Activated CD4-positive, CD25-positive, alpha-beta regulatory T cell treated with anti-CD3 and anti-CD28 coated beads, Interleukin-2, amount 50 U/mL, for 72 hours (primary cell): ENCODE measurements at regions not wholly inside any gene's neighbourhood (a gene's known extent, or its start where the extent isn't known, plus 50 kb on each side); places are given as distances from the start of the nearest gene placed in this dataset.
"Not testable (repeated sequence)": the region's sequence is repeated elsewhere in the genome, so short reads cannot be mapped to it uniquely, and the experiment has no call there.

Experiments used
- DNase-seq: peaks from one replicate; pipeline ENCODE4 v3.0.0; 2021

DNA sequence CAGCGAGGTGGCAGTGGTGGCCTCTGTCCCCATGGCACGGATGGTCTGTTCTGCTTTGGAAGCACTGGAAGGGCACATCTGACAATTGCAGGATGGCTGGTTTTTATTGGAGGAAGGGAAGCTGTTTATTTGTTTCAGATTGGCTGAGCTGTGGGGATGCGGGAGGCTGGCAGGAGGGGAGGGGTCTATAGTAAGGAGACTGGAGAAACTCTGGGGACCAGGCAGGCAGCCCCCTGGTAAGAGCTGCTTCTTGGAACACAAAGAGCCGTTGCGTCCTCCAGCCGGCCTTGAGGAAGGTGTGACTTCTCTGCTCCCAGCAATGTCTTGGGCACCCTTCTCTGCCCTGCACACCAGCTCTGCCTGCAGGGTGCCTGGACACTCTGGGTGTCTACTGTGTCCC is 85.1 kb upstream of the SPDYE9 start:
- not testable (repeated sequence) for DNase-seq

DNA sequence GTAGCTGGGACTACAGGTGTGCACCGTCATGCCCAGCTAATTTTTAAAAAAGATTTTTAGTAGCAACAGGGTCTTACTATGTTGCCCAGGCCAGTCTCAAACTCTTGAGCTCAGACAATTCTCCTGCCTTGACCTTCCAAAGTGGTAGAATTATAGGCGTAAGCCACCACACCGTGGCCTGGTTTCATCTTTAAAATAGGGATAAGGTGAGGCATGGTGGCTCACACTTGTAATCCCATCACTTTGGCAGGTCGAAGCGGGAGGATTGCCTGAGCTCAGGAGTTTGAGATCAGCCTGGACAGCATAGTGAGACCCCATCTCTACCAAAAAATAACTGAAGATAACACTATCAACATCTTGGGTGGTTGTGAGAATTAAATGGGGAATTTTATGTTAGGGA is 84.6 kb upstream of the SPDYE9 start:
- not testable (repeated sequence) for DNase-seq

DNA sequence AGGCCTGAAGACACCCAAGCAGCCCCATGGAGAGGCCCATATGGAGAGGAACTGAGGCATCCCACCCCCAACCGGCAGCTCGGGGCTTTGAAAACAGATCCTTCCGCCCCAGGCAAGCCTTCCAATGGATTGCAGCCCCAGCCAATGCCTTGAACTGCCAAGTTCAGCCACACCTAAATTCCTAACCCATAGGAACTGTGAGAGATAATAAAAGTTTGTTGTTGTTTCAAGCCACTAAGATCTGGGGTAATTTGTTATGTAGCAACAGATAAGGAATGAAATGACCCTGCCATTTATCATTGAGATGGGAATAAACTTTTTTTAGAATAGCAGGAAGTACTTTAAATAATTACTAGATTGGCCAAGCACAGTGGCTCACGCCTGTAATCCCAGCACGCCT is 80.3 kb upstream of the SPDYE9 start:
- not testable (repeated sequence) for DNase-seq

- DNase-seq, result not testable (repeated sequence)
Observed at GRCh38 chr7:73162680-73163079, 76.8 kb upstream of the SPDYE9 start.

DNA sequence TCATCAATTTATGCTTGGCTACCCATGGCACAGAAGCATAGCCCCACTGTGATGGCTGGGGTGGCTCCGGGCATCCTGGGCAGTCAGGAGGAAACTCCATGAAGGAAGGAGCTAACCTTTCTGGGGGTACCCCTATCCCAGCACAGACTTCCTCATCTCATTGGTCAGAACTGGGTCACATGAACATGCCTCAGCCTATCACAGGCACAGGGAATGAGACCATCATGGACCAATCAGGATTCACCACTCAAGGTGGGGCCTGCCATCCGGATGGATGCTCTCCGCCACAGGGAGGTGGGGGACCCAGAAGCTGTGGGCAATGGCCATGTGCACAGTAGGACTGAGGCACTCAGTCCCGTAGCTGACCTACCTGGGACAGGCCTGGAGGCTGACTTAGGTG is 75.9 kb upstream of the SPDYE9 start:
- not testable (repeated sequence) for DNase-seq

- DNase-seq, result not testable (repeated sequence)
Observed at GRCh38 chr7:73157169-73157661, 71.4 kb upstream of the SPDYE9 start.

GRCh38 chr7:73156510-73157168 is 70.8 kb upstream of the SPDYE9 start:
- not testable (repeated sequence) for DNase-seq

- DNase-seq, result peak; percentile 81
Observed at GRCh38 chr7:73154586-73155038, 68.8 kb upstream of the SPDYE9 start.

DNA sequence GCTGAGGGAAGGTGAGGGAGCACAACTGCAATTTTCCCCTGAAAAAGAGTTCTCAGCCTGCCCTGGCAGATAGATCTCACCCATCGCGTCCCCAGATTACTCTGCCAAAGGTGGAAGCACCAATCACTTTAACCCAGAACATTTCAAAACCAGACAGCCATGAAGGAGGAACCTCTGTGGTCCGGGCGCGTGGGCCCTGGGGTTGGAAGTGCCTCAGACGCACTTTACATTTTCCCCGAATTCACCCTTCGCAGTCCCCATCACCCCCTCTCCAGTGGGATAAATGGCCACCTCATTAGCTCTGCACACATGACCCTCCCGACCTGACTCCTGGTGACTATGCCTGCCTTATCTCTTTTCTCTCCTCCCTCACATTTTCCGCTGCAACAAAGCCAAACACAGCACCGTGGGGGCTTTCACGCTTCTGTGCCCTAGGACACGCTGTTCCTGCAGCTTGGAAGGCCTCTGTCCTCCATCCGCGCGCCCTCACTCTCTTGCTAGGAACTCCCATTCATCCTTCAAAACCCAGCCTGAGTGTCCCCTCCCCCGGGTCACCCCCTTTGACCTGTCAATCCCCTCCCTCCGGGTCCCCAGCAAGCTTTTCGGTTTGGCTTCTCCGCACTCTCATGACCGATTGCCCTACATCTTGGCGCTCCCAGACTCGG is 68.2 kb upstream of the SPDYE9 start:
- DNase-seq, result not testable (repeated sequence)

- DNase-seq, result not testable (repeated sequence)
Observed at GRCh38 chr7:73148570-73148969, 62.7 kb upstream of the SPDYE9 start.

DNA sequence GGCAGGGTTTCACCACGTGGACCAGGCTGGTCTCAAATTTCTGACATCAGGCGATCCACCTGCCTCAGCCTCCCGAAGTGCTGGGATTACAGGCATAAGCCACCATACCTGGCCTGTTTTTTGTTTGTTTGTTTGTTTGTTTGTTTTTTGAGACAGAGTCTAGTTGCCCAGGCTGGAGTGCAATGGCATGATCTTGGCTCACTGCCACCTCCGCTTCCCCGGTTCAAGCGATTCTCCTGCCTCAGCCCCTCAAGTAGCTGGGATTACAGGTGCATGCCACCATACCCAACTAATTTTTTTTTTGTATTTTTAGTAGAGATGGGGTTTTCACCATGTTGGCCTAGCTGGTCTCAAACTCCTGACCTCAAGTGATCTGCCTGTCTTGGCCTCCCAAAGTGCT is 61.8 kb upstream of the SPDYE9 start:
- DNase-seq, result not testable (repeated sequence)

DNA sequence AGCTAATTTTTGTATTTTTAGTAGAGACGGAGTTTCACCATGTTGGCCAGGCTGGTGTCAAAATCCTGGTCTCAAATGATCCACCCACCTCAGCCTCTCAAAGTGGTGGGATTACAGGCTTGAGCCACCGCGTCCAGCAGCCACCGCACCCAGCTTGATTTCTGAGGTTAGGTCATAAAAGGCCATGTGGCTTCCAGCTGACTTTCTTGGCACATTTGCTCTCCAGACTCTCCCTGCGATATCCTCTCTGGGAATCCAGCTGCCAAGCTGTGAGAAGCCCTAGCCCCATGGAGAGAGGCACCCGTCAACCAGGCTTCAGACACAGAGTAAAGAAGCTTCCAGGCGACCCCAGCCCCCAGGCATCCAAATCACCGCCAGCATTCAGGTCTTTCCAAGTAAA is 58.2 kb upstream of the SPDYE9 start:
- DNase-seq, result not testable (repeated sequence)

- DNase-seq, result not testable (repeated sequence)
Observed at GRCh38 chr7:73137922-73138321, 52.1 kb upstream of the SPDYE9 start.
